GM18498 (cell line): ENCODE measurements at regions not wholly inside any gene's neighbourhood (a gene's known extent, or its start where the extent isn't known, plus 50 kb on each side); places are given as distances from the start of the nearest gene placed in this dataset.
"Not testable (repeated sequence)": the region's sequence is repeated elsewhere in the genome, so short reads cannot be mapped to it uniquely, and the experiment has no call there.

Experiments used
- ATAC-seq: cut with Tn5 transposase; IDR thresholded peaks from one replicate; pipeline ENCODE4 v1.9.1; 2021; ENCODE audit warnings: mild to moderate bottlenecking, moderate library complexity; ENCODE audit not compliant: unreplicated experiment

DNA sequence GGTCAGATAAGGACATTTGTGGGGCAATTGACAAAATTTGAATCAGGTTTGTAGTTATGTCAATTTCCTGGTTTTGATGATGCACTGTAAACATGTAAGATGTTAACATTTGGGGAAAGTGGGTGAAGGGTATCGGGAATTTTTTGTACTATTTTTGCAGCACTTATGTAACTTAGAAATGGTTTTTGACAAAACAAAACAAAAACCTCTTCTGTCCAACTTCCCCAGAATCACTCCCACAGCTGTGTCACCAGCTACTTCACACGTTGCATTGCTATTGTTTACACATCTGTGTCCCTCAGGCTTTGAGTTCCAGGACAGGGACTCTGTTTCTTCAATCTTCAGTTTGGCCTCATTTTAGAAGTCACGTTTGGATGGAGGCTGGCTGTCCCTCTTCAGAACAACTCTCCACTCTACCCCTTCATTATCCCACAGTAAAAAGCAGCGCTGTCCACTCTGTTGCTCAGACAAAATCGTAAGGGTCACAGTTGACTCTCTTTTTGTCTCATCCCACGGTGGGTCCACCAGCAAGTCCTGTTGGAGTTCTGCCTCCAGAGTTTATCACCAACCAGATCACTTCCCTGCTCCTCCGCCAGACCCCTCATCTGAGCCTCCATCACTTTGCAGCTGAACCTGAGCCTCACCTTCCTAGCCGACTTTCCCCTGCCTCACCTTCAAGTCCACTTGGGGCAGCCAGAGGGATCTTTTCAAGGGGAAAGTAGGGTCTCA is 63.2 kb downstream of the NENF start:
- no peak for ATAC-seq

DNA sequence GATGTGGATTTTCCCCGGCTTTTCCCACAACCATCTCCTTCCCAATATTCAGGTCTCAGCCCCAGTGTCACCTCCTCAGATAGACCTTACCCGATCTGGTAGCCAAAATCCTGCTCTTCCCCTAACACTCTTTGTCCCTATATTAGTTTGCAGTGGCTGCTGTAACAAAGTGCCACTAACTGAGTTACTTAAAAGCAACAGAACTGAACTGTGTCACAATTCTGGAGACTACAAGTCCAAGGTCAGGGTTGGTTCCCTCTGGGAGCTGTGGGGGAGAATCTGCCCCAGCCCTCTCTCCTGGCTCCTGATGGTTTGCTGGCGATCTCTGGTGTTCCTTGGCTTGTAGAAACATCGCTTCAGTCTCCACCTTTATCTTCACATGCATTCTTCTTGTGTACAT is 64.0 kb downstream of the NENF start:
- no peak for ATAC-seq

DNA sequence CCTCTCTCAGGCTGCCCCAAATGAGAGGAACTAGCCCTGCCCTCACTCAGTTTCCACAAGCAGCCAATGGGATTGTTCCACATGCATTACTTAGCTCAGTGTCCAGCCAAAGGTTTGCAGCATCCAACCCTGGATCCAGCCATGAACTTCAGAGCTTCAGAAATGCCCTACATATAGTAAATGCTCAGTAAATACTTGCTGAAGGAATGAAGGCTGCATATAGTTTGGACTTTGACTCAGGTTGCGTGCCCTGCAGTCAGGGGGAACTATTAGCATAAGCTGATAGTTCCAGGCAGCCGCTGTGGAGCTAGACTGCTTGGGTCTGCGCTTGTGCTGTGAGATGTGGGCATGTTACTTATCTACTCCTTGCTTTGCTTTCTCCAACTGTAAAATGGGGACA is 64.8 kb downstream of the NENF start:
- no peak for ATAC-seq

DNA sequence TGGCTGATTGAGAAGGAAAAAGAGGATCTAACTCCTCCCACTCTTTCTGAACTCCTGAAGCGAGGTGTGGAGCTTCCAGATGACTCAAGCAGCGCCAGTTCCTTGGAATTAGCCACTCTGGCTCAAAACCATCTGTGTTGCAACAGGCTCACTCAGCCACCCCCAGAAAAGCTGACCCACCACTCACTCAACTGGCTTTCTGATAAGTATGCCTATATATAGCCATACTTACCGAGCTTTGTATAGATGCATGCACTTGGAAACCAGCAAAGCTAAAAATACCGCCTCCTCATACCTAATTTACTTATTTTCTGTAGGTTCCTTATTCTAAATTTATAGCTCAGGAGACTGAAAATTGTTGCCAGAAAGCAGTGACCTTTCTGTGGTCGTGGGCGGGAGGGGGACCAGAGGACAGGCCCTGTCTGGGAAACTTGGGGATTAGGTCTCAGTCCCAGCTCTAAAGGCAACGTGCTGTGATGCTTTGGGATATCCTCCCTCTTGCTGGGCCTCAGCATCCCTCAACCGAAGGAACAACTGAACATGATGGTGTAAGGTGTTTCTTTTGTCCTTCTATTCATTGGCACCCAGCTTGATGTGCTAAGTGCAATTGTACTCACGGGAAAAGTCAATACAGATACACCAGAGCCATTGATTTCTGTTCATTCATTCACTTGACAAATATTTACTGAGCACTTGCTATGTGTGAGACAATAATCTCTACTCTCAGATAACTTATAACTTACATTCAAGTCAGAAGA is 65.7 kb downstream of the NENF start:
- ATAC-seq, result no peak

DNA sequence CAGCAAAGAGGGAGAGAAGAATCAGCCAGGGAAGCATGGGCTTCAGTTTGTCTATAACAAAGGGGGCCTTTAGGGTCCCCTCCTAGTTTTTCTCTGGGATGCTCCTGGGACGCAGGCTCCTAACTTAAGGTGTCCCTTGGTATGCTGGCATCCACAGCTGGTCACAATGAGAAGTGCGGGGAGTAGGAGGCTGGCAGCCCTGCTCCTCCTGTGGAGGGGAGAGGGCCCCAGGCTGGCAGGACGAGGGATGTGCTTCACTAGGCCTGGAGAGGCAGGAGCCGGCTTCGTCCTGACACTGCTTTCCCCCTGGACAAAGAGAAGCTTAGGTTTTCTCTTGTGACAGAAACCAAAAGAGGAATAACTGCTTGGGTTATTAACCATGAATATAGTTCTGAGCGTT is 67.6 kb downstream of the NENF start:
- ATAC-seq, result no peak

DNA sequence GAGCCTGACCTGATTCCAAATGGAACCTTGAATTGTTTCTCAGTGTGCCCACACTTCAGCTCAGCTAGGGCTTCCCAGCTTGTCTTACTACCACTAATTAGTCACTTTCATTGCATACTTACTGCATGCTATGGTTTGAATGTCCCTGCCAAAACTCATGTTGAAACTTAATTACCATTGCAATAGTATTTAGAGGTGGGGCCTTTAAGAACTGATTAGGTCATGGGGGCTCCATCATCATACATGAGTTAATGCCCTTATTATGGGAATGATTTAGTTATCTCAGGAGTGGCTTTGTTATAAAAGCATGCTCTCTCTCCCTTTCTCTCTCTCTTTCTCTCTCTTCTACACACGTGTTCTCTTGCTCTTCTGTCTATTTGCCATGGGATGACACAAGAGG is 68.3 kb downstream of the NENF start:
- no peak for ATAC-seq

DNA sequence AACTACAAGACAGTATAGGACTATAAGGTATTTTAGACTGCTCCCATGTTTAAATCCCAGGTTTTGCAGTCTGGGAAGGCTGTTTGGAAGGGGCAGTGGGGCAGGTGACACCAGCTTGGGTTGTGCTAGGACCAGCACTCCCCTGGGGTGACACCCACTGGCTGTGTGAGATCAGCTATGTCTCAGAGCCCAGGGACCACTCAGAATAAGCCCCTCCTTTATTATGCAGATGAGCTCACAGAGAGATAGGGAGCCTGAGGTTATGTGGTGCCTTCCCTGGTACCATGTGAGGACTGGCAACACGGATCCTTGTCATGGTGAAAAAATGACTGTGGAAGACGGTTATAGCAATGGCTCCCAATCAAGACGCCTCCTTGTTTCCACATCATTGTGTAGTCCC is 71.0 kb downstream of the NENF start:
- ATAC-seq, result no peak

DNA sequence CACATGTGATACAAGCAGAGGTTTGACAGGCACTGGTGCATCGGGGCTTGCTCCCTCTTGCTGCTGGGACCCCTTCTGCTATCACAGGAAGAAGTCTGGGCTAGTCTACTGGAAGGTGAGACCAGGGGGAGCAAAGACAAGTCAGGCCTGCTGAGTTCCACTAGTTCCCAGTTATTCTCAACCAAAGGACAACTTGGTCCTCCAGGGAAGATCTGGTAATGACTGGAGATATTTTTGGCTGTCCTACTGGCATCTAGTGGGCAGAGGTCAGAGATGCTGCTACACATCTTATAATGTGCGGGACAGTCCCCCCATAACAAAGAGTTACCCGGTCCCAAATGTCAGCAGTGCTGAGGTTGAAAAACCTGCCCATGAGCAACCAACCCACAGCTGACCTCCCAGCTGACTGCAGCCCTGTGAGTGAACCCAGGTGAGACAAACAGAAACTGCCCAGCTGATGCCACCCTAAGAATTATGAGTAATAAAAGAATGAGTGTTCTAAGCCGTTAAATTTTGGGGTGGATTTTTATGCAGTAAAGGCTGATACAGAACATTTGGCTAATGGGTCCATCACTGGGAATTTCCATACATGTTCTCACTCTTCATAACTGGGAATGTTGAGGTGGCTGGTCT is 71.6 kb downstream of the NENF start:
- peak; percentile 56 for ATAC-seq

DNA sequence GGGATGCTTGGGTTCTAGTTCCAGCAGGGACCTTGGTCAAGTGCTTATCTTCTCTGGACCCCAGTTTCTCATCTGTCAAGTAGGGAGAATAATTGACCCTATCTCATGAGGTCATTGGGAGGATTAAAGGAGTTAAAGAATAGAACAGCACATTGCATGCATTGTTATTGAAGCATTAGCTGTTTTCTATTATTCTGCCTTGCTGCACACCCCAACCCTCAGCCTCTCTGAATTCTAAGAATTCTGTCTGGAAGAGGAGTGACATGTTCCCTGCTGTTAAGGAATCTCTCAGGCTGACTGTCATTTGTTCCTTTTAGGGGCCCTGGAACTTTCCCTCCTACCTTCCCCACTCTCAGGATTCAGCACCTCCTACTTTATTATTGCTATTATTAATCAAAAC is 73.9 kb downstream of the NENF start:
- no peak for ATAC-seq

DNA sequence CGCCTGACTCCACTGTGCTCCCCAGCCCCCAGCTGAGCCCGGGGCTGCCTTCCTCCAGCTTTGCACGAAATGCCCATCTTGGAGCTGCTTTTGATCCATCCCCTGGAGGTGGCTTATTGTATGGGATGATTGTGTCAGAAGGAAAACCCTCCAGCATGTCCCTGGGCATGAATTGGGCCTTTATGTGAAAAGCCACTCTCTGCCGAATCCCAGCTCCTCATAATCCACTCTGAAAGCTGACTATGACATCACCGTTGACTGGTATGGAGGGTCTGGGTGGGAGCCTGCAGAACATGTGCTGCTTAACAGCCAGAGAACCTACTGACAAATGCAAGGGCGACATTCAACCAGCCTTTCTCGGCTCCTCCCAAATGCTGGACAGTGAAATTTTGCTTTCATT is 74.6 kb downstream of the NENF start:
- no peak for ATAC-seq

DNA sequence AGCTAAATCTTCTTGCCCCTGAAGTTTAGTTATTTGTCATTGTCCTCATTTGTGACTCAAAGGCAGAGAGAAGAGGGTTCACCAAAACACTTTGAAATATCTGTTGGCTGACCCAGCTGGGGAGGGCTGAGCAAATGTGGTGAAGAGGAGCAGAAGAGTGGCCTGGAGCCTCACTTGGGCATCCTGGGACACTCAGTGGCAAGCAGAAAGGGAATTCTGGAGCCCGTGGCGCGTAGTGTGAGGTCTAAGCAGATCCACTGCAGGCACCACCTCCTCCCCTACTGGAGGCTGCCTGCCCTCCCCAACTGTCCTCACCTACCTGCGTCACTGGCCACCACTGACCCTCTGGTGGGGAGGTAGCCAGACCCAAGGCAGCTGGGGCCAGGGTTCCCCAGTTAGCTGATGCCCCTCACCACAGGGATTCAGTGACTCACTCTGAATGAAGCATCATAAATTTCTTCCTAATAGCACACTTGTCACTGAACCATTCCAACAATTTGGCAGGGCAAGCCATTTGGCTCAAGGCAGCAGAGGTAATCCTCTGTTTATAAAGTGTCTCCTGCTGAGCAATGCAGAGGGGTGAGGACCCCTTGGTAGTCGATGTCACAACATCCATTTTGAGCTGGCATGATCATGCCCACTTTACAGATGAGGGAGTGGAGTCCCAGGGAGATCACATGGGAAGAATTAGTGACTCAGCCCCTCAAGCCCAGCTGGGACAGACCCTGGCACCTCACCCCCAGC is 80.3 kb downstream of the NENF start:
- ATAC-seq, result no peak

DNA sequence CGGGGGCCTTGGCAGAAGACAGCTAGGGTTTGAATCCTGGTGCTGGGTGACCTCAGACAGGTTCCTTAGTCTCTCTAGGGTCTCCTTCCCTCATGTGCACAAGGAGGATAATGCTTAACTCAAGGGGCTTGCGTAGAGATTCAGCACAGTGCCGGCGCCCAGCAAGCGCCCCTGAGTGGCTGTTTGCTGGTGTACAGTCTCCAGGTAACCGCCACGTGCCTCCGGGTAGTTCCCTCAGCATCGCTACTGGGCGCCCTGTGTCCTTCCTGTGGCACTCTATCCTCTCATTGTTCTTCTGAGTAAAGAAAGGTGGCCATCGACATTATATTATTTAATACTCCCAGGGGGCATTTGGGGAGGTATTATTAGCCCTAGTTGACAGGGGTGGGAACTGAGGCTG is 80.9 kb downstream of the NENF start:
- ATAC-seq, result no peak

DNA sequence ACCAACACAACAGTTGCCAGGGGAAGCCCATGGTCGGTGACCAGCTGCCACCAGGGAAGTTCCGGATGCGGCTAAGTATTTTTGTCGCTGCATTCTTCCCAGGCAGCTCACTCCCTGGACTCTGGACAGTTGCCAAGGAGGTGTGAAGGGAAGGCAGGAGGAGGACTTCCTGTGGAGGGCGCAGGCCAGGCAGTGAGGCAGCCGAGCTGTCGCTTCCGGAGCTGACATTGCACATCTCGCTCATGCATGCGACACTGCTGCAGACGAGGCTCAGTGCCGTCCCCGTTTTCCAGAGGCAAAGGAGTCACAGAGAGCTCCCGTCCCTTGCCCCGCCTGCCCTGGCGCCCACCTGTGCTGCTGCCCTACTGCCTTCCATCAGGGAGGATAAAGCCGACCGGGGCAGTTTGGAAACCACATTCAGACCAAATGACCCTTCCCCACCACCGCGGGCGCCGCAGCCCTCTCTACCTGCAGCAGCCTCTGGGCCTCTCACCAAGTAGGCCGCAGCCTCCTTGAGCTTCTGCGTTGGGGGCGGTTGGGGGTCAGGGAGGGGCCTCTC is 81.4 kb downstream of the NENF start:
- ATAC-seq, result no peak

DNA sequence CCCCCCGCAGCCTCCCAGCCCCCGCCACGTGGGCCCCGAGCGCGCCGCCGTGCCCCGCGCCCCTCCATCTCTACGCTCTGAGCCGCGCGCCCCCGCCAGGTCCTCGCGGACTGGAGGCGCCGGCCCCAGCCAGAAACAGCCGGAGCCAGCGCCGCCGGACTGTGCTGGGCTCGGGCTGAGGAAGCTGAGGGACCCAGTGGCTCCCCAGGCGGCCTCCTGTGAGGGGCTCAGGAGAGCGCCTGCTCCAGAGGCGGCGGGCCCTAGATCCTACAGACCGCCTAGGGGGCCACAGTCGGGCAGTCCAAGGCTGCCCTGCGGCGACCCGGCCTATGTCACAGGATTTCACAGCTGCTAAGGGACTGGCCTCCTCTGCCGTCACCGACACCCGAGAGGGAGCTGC is 82.1 kb downstream of the NENF start:
- ATAC-seq, result no peak

DNA sequence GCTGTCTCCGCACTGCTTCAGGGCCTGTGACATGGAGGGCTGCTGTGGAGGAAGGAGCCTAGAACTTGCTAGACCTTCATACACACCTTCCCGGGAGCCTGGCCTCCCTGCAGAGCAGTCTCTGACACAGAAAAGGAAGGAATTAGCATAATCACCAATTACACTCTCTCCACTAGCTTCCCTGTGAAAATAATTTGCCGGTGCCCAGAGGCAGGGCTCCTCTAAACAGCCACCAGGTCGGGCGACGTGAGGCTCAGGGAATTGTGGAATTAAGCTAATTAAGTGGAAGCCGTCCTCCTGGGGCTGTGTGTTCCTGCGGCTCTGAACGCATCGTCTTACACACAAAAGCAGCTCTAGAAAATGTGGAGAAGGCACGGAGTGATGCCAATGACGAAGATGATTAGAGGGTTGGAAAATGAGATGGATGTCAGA is 82.6 kb downstream of the NENF start:
- no peak for ATAC-seq

DNA sequence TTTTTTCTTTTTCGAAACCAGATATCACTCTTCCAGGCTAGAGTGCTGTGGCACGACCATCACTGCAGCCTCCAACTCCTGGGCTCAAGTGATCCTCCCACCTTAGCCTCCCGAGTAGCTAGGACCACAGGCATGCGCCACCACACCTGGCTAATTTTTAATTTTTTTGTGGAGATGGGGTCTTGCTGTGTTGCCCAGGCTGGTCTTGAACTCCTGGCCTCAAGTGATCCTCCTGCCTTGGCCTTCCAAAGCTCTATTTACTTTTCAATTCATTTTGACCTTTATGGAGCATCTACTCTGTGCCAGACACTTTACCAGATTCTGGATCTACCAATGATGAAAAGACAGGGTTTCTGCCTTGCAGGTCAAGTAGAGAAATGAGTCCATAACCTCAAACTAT is 83.3 kb downstream of the NENF start:
- not testable (repeated sequence) for ATAC-seq

DNA sequence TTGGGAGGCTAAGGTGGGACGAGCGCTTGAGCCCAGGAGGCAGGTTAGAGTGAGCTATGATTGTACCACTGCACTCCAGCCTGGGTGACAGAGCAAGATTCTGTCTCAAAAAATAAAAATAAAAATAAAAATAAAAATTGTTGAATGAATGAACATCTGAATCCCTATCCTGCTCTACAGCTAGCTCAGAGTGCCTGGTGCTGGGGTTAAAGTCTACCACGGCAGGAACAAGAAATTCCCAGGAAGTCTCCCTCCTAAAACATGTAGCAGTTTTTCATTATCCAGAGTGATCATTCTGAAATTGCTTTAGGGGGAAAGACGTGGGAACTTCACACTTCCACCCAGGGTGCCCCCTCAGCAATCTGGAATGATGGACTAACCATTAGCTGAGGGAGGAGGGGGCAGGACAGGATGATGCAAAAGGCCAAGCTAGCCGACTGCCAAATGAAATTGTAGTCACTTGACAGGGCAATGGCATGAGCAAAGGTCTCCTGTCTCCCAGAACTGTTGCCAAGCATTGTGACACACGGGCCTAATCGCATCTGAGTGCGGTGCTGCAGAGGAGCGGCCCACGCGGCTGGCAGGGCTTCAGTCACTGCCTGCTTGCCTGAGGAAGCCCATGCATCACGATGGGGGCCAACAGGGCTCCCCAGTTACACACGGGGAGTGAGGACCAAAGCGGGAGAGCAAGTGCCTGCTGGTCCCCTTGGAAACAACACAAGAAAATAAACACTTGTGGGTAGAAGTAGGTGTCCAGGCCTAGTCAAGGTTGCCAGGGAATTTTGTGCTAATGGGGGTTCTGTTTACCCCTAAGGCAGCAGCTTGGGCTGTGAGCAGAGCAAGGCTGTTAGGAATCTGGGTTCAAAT is 85.7 kb downstream of the NENF start:
- no peak for ATAC-seq

DNA sequence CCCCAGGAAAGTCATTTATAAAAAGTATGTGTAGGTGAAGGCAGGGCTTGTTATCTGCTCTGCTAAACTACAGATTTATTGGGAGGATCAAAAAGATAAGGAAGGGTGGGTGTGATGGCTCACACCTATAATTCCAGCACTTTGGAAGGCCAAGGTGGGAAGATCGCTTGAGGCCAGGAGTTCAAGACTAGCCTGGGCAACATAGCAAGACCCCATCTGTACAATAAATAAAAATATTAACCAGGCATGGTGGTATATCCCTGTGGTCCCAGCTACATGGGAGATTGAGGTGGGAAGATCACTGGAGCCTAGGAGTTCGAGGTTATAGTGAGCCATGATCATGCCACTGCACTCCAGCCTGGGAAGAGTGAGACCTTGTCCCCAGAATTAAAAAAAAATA is 86.4 kb downstream of the NENF start:
- ATAC-seq, result no peak

DNA sequence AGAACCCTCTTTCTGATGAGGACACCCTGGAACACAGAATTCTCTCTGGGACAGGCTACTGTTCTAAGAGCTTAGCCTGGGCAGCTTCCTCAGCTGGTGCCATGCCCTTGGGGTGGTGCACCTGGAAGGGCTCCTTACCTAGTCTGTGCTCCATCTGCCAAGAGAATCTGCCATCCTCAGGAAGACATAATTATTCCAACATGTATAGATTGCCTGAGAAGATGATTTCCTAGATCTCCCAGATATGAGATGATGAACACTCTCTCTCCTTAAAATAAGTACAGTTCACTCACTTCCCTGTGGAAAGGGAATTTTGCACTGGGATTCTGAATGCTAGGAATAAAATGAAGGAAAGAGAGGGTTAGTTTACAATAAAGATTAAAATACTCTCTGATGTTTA is 87.6 kb downstream of the NENF start:
- ATAC-seq, result no peak

DNA sequence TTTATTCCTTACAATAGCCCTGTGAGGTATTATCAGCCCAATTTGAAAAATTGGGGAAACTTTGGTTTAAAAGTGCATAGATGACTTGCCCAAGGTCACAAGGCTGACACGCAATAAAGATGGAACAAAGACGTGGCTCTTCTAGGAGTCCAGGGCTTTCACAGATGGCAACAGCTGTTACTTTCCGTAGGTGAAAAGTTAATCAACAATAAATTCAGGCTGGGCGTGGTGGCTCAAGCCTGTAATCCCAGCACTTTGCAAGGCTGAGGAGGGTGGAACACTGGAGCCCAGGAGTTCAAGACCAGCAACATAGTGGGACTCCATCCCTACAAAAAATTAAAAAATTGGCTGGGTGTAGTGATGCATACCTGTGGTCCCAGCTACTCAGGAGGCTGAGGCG is 87.8 kb upstream of the ATF3 start:
- ATAC-seq, result no peak
